ENCODE measurements at regions not wholly inside any gene's neighbourhood (a gene's known extent, or its start where the extent isn't known, plus 50 kb on each side); places are given as distances from the start of the nearest gene placed in this dataset.

GRCh38 chr5:110294281-110294680, 432.2 kb downstream of the TMEM232 start:
- TF ChIP-seq, protein P1, sequence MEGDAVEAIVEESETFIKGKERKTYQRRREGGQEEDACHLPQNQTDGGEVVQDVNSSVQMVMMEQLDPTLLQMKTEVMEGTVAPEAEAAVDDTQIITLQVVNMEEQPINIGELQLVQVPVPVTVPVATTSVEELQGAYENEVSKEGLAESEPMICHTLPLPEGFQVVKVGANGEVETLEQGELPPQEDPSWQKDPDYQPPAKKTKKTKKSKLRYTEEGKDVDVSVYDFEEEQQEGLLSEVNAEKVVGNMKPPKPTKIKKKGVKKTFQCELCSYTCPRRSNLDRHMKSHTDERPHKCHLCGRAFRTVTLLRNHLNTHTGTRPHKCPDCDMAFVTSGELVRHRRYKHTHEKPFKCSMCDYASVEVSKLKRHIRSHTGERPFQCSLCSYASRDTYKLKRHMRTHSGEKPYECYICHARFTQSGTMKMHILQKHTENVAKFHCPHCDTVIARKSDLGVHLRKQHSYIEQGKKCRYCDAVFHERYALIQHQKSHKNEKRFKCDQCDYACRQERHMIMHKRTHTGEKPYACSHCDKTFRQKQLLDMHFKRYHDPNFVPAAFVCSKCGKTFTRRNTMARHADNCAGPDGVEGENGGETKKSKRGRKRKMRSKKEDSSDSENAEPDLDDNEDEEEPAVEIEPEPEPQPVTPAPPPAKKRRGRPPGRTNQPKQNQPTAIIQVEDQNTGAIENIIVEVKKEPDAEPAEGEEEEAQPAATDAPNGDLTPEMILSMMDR (IDR thresholded peaks at IDR 0.05; ENCODE audit: extremely low read depth in 1 of 2, insufficient read depth in 1 of 2, low read depth in 1 of 2, low read length in 2 of 2), result no peak
- no peak for TF ChIP-seq POLR2A (IDR thresholded peaks at IDR 0.05; ENCODE audit: low read depth, low read length)
- TF ChIP-seq, protein P2, sequence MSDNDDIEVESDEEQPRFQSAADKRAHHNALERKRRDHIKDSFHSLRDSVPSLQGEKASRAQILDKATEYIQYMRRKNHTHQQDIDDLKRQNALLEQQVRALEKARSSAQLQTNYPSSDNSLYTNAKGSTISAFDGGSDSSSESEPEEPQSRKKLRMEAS (IDR thresholded peaks at IDR 0.05; ENCODE audit: insufficient read depth, insufficient read length), result no peak
- no peak for TF ChIP-seq JUN (IDR thresholded peaks at IDR 0.05; ENCODE audit: borderline replicate concordance, insufficient read depth, insufficient read length, low read depth)
- TF ChIP-seq POLR2AphosphoS5 (IDR thresholded peaks at IDR 0.05; ENCODE audit: insufficient read depth, low read depth, low read length), result no peak

Data from endothelial cell of umbilical vein (primary cell).